ENCODE measurements at regions not wholly inside any gene's neighbourhood (a gene's known extent, or its start where the extent isn't known, plus 50 kb on each side); places are given as distances from the start of the nearest gene placed in this dataset.

GRCh38 chr6:120026791-120027190, 677.2 kb upstream of the MAN1A1 start:
- no peak for DNase-seq

GRCh38 chr6:120010075-120010474, 660.5 kb upstream of the MAN1A1 start:
- no peak for DNase-seq

- DNase-seq, result no peak
Measured at GRCh38 chr6:120005292-120005976, 655.9 kb upstream of the MAN1A1 start.

GRCh38 chr6:119986934-119987549, 637.5 kb upstream of the MAN1A1 start:
- DNase-seq, result no peak

GRCh38 chr6:119985952-119986736, 636.6 kb upstream of the MAN1A1 start:
- DNase-seq, result peak; percentile 36

GRCh38 chr6:119980802-119981201, 631.2 kb upstream of the MAN1A1 start:
- DNase-seq, result no peak

- peak; percentile 5 for DNase-seq
Measured at GRCh38 chr6:119979862-119980261, 630.3 kb upstream of the MAN1A1 start.

- peak; percentile 21 for DNase-seq
Measured at GRCh38 chr6:119978274-119978889, 628.8 kb upstream of the MAN1A1 start.

- DNase-seq, result no peak
Measured at GRCh38 chr6:119974430-119975159, 625.0 kb upstream of the MAN1A1 start.

GRCh38 chr6:119966484-119966883, 616.9 kb upstream of the MAN1A1 start:
- DNase-seq, result no peak

- no peak for DNase-seq
Measured at GRCh38 chr6:119965900-119966299, 616.3 kb upstream of the MAN1A1 start.

GRCh38 chr6:119965008-119965407, 615.4 kb upstream of the MAN1A1 start:
- DNase-seq, result peak; percentile 45

- no peak for DNase-seq
Measured at GRCh38 chr6:119962505-119962904, 612.9 kb upstream of the MAN1A1 start.

GRCh38 chr6:119961450-119961849, 611.9 kb upstream of the MAN1A1 start:
- no peak for DNase-seq

GRCh38 chr6:119960456-119960855, 610.9 kb upstream of the MAN1A1 start:
- DNase-seq, result no peak

GRCh38 chr6:119960036-119960435, 610.5 kb upstream of the MAN1A1 start:
- DNase-seq, result no peak

- DNase-seq, result no peak
Measured at GRCh38 chr6:119957195-119957594, 607.6 kb upstream of the MAN1A1 start.

- DNase-seq, result no peak
Measured at GRCh38 chr6:119952696-119953095, 603.1 kb upstream of the MAN1A1 start.

GRCh38 chr6:119950681-119951080, 601.1 kb upstream of the MAN1A1 start:
- no peak for DNase-seq

- DNase-seq, result no peak
Measured at GRCh38 chr6:119942078-119942752, 592.7 kb upstream of the MAN1A1 start.

- DNase-seq, result peak; percentile 4
Measured at GRCh38 chr6:119938752-119939151, 589.2 kb upstream of the MAN1A1 start.

GRCh38 chr6:119934816-119935215, 585.3 kb upstream of the MAN1A1 start:
- DNase-seq, result peak; percentile 62

All from inflammatory macrophage treated with lipopolysaccharide for 4 hours (primary cell).